H1 (cell line): ENCODE measurements at regions not wholly inside any gene's neighbourhood (a gene's known extent, or its start where the extent isn't known, plus 50 kb on each side); places are given as distances from the start of the nearest gene placed in this dataset.

Source experiments
- CTCF ChIA-PET: fragments of 300-600 bp; sonication (Branson Sonifier 250); formaldehyde crosslinking; loops from one replicate; lab custom pipeline; 2021; ENCODE audit not compliant: partially characterized antibody; lab: Charles Lee
- POLR2A ChIA-PET: fragments of 300-600 bp; sonication (Branson Sonifier 250); formaldehyde crosslinking; loops from one replicate; lab custom pipeline; 2021; ENCODE audit warnings: inconsistent platforms; ENCODE audit not compliant: partially characterized antibody; lab: Charles Lee
- DNase-seq, 2 experiments: peaks; one replicate each; pipeline versions ENCODE4 v3.0.0 to v3.0.0-alpha.2; 2010 to 2022; ENCODE audit warnings: low spot score in 2 of 2, low read depth in 1 of 2, mixed read lengths in 1 of 2
- FAIRE-seq: peaks from 2 replicates; lab custom pipeline; 2011; peaks lifted over from hg19 to GRCh38; lab: Jason Lieb, UNC
- H2AFZ ChIP-seq: 2 replicates; pipeline ENCODE4 v1.8.1; 2012; ENCODE audit warnings: low read length, inconsistent platforms
- H2AK5ac ChIP-seq: 2 replicates; pipeline ENCODE4 v1.6.1; 2013; ENCODE audit warnings: low read depth, low read length
- H2BK120ac ChIP-seq: replicated peaks from 2 replicates; pipeline ENCODE3; 2013; ENCODE audit warnings: low read depth, low read length, inconsistent platforms
- H2BK12ac ChIP-seq: 2 replicates; pipeline ENCODE4 v1.6.1; 2013; ENCODE audit warnings: low read depth, low read length
- H2BK15ac ChIP-seq: 2 replicates; pipeline ENCODE4 v1.6.1; 2013; ENCODE audit warnings: low read length
- H2BK20ac ChIP-seq: 2 replicates; pipeline ENCODE4 v1.6.1; 2013; ENCODE audit warnings: low read length
- H2BK5ac ChIP-seq: 2 replicates; pipeline ENCODE4 v1.6.1; 2013; ENCODE audit warnings: low read depth, low read length
- H3K14ac ChIP-seq: 2 replicates; pipeline ENCODE4 v1.6.1; 2013; ENCODE audit warnings: inconsistent platforms; ENCODE audit not compliant: insufficient read length
- H3K18ac ChIP-seq: 2 replicates; pipeline ENCODE4 v1.6.1; 2013; ENCODE audit warnings: low read length; ENCODE audit errors: extremely low read depth
- H3K23ac ChIP-seq: 2 replicates; pipeline ENCODE4 v1.6.1; 2013; ENCODE audit warnings: inconsistent platforms; ENCODE audit not compliant: insufficient read length
- H3K23me2 ChIP-seq: 2 replicates; pipeline ENCODE4 v1.6.1; 2013; ENCODE audit warnings: low read depth, low read length
- H3K27ac ChIP-seq: 2 replicates; pipeline ENCODE4 v1.6.1; 2011; ENCODE audit warnings: low read depth, low read length, inconsistent platforms
- H3K27me3 ChIP-seq, 4 experiments: replicated peaks in 1 of 4; 1 replicate in 1 of 4; 2 replicates in 3 of 4; pipeline versions ENCODE4 v1.6.1 to v1.8.1; 2011 to 2013; ENCODE audit warnings: low read length in 3 of 4, mild to moderate bottlenecking in 3 of 4, inconsistent platforms in 2 of 4, mixed read lengths in 2 of 4, moderate library complexity in 1 of 4; ENCODE audit not compliant: control insufficient read depth in 3 of 4, insufficient read depth in 3 of 4; ENCODE audit errors: extremely low read depth in 1 of 4
- H3K36me3 ChIP-seq, 4 experiments: 2 replicates each; pipeline versions ENCODE4 v1.6.1 to v1.8.1; 2011 to 2013; ENCODE audit warnings: mild to moderate bottlenecking in 4 of 4, low read length in 3 of 4, moderate library complexity in 2 of 4, control low read depth in 1 of 4, inconsistent platforms in 1 of 4; ENCODE audit not compliant: insufficient read depth in 4 of 4, control insufficient read depth in 2 of 4
- H3K4ac ChIP-seq: replicated peaks from 2 replicates; pipeline ENCODE3; 2013; ENCODE audit warnings: low read length, low read depth, mixed read lengths, inconsistent platforms; ENCODE audit not compliant: insufficient read length
- H3K4me1 ChIP-seq, 4 experiments: replicated peaks in 1 of 4; 1 replicate in 1 of 4; 2 replicates in 3 of 4; pipeline versions ENCODE4 v1.6.1 to v1.8.1; 2011 to 2013; ENCODE audit warnings: low read length in 3 of 4, inconsistent platforms in 2 of 4, mixed read lengths in 1 of 4; ENCODE audit not compliant: insufficient read depth in 4 of 4, control insufficient read depth in 3 of 4
- H3K4me2 ChIP-seq, 2 experiments: 2 replicates each; pipeline versions ENCODE4 v1.6.1 to v1.8.1; 2011 to 2013; ENCODE audit warnings: low read depth in 2 of 2, low read length in 2 of 2, control low read depth in 1 of 2, inconsistent platforms in 1 of 2, mild to moderate bottlenecking in 1 of 2; ENCODE audit not compliant: insufficient read depth in 1 of 2
- H3K4me3 ChIP-seq, 4 experiments: fragments of 200-600, 300-600 bp in 1 of 4; sonication (generic), shearing (Covaris generic), sonication (Bioruptor Twin) in 1 of 4; 2 replicates each; pipeline versions ENCODE4 v1.5.1 to v1.8.1; 2011 to 2016; ENCODE audit warnings: low read length in 4 of 4, low read depth in 3 of 4, control low read depth in 2 of 4, inconsistent platforms in 2 of 4, mild to moderate bottlenecking in 2 of 4, mixed read lengths in 1 of 4, moderate library complexity in 1 of 4; ENCODE audit not compliant: insufficient read depth in 2 of 4; ENCODE audit errors: extremely low read depth in 1 of 4
- H3K56ac ChIP-seq: replicated peaks from 2 replicates; pipeline ENCODE3; 2013; ENCODE audit warnings: low read depth, mild to moderate bottlenecking, mixed read lengths, low read length, inconsistent platforms; ENCODE audit not compliant: insufficient read length
- H3K79me1 ChIP-seq: 2 replicates; pipeline ENCODE4 v1.6.1; 2013; ENCODE audit warnings: low read depth, low read length, control low read depth
- H3K79me2 ChIP-seq, 2 experiments: 2 replicates each; pipeline versions ENCODE4 v1.6.1 to v1.8.1; 2012 to 2013; ENCODE audit warnings: low read length in 2 of 2, mild to moderate bottlenecking in 2 of 2, inconsistent platforms in 1 of 2; ENCODE audit not compliant: insufficient read depth in 2 of 2, control insufficient read depth in 1 of 2
- H3K9ac ChIP-seq, 4 experiments: replicated peaks in 1 of 4; 1 replicate in 1 of 4; 2 replicates in 3 of 4; pipeline versions ENCODE4 v1.6.1 to v1.8.1; 2011 to 2013; ENCODE audit warnings: low read depth in 3 of 4, low read length in 3 of 4, control low read depth in 2 of 4, mild to moderate bottlenecking in 2 of 4, moderate library complexity in 2 of 4, inconsistent platforms in 1 of 4; ENCODE audit errors: extremely low read depth in 1 of 4
- H3K9me3 ChIP-seq, 2 experiments: 2 replicates each; pipeline versions ENCODE4 v1.6.1 to v1.8.1; 2012 to 2013; ENCODE audit warnings: mild to moderate bottlenecking in 2 of 2, moderate library complexity in 2 of 2, control low read depth in 1 of 2, inconsistent platforms in 1 of 2, low read depth in 1 of 2, low read length in 1 of 2, mixed read lengths in 1 of 2; ENCODE audit not compliant: insufficient read depth in 2 of 2
- H4K20me1 ChIP-seq, 2 experiments: replicated peaks in 1 of 2; 2 replicates each; pipeline versions ENCODE3 to v1.8.1; 2011 to 2013; ENCODE audit warnings: inconsistent platforms in 2 of 2, low read length in 2 of 2, mild to moderate bottlenecking in 1 of 2; ENCODE audit not compliant: insufficient read depth in 2 of 2, control insufficient read depth in 1 of 2
- H4K5ac ChIP-seq: 2 replicates; pipeline ENCODE4 v1.6.1; 2013; ENCODE audit warnings: low read length, low read depth, mixed read lengths, inconsistent platforms; ENCODE audit not compliant: insufficient read length
- H4K8ac ChIP-seq: 2 replicates; pipeline ENCODE4 v1.8.0; 2013; ENCODE audit warnings: mild to moderate bottlenecking, moderate library complexity, low read length, inconsistent platforms; ENCODE audit not compliant: insufficient read depth; ENCODE audit errors: extremely low read depth
- H4K91ac ChIP-seq: replicated peaks from 2 replicates; pipeline ENCODE3; 2013; ENCODE audit warnings: low read length, mixed read lengths, inconsistent platforms; ENCODE audit not compliant: insufficient read length
- BACH1 ChIP-seq: IDR thresholded peaks from 2 replicates; pipeline ENCODE4 v1.6.1; 2012; ENCODE audit warnings: low read length, improper control_type of control experiment
- BRCA1 ChIP-seq: IDR thresholded peaks from 2 replicates; pipeline ENCODE4 v1.6.1; 2012; ENCODE audit warnings: low read depth, low read length, improper control_type of control experiment
- CHD1 ChIP-seq: IDR thresholded peaks from 2 replicates; pipeline ENCODE4 v1.6.1; 2012; ENCODE audit warnings: low read depth, low read length, improper control_type of control experiment
- CHD2 ChIP-seq: IDR thresholded peaks from 2 replicates; pipeline ENCODE4 v1.6.1; 2012; ENCODE audit warnings: low read length, improper control_type of control experiment
- E2F6 ChIP-seq: IDR thresholded peaks from 2 replicates; pipeline ENCODE4 v1.6.1; 2012; ENCODE audit warnings: inconsistent platforms
- EZH2 ChIP-seq: fragments of 200-600 bp; sonication (generic); IDR thresholded peaks from 2 replicates; pipeline ENCODE4 v1.7.1; 2012; ENCODE audit warnings: low read depth, mild to moderate bottlenecking, moderate library complexity, low read length, inconsistent platforms; ENCODE audit not compliant: severe bottlenecking
- GABPA ChIP-seq: IDR thresholded peaks from 2 replicates; pipeline ENCODE4 v1.6.1; 2011; ENCODE audit warnings: mild to moderate bottlenecking, low read length, moderate library complexity, borderline replicate concordance; ENCODE audit not compliant: insufficient read depth
- KDM1A ChIP-seq: fragments of 200-600, 300-600 bp; sonication (generic); IDR thresholded peaks from 2 replicates; pipeline ENCODE4 v1.7.1; 2016; ENCODE audit warnings: mild to moderate bottlenecking, low read length, borderline replicate concordance
- MAFK ChIP-seq: IDR thresholded peaks from 2 replicates; pipeline ENCODE4 v1.6.1; 2012; ENCODE audit warnings: low read depth, mild to moderate bottlenecking, improper control_type of control experiment, low read length
- POLR2A ChIP-seq, 2 experiments: IDR thresholded peaks; 1 replicate in 1 of 2; 2 replicates in 1 of 2; pipeline ENCODE4 v1.6.1; 2011; ENCODE audit warnings: low read depth in 2 of 2, low read length in 2 of 2, mild to moderate bottlenecking in 2 of 2; ENCODE audit errors: control extremely low read depth in 1 of 2
- POLR2AphosphoS5 ChIP-seq: IDR thresholded peaks from 2 replicates; pipeline ENCODE4 v1.6.1; 2011; ENCODE audit warnings: low read depth, low read length
- SRF ChIP-seq: IDR thresholded peaks from 2 replicates; pipeline ENCODE4 v1.6.1; 2011; ENCODE audit warnings: mild to moderate bottlenecking, low read depth, low read length, moderate library complexity
- SUZ12 ChIP-seq: fragments of 200-600 bp; sonication (generic); IDR thresholded peaks from 2 replicates; pipeline ENCODE4 v1.6.1; 2012; ENCODE audit warnings: mild to moderate bottlenecking, inconsistent platforms, low read length, moderate library complexity, mixed read lengths
- USF2 ChIP-seq: IDR thresholded peaks from 2 replicates; pipeline ENCODE4 v1.6.1; 2011; ENCODE audit warnings: low read length, improper control_type of control experiment
- whole genome bisulfite sequencing, 2 experiments: shearing (Covaris generic) in 1 of 2; methylation state at CpG; one replicate each; pipeline versions ENCODE4 v1.1.6 to v1.1.7; 2013 to 2015; ENCODE audit warnings: low lambda C conversion rate in 2 of 2, mixed read lengths in 2 of 2, inconsistent platforms in 1 of 2, low coverage in 1 of 2, missing lambda C conversion rate in 1 of 2; ENCODE audit not compliant: insufficient replicate concordance in 2 of 2, insufficient coverage in 1 of 2, insufficient read length in 1 of 2; ENCODE audit errors: extremely low coverage in 1 of 2, missing lambda C conversion rate in 1 of 2; 5-methylcytosine and 5-hydroxymethylcytosine counted together

GRCh38 chr10:129046065-129046681 lies 420.9 kb upstream of the MGMT start:
- Histone ChIP-seq H3K4ac (no peak overlapping the region), H3K4me1 (no peaks in the 10 kb centered on the region), H3K4me2 (no peak overlapping the region), H3K27me3 (no peaks in the 10 kb centered on the region), H3K56ac (no peak overlapping the region), H2BK12ac (no peak overlapping the region), H3K23ac (no peak overlapping the region), H2AFZ (no peak overlapping the region), H3K23me2 (no peaks in the 10 kb centered on the region), H4K8ac (no peak overlapping the region), H3K18ac (no peak overlapping the region), H2BK15ac (no peak overlapping the region), H3K9ac (no peak overlapping the region), H3K79me2 (no peaks in the 10 kb centered on the region), H4K5ac (no peak overlapping the region), H2BK120ac (no peak overlapping the region), H3K14ac (no peak overlapping the region), H4K91ac (no peak overlapping the region), H3K4me3 (no peak overlapping the region), H3K9me3 (no peaks in the 10 kb centered on the region), H3K79me1 (no peaks in the 10 kb centered on the region), H2BK20ac (no peak overlapping the region), H2BK5ac (no peak overlapping the region), H3K27ac (no peak overlapping the region), H4K20me1 (no peaks in the 10 kb centered on the region), H3K36me3 (no peaks in the 10 kb centered on the region), H2AK5ac (no peak overlapping the region)
- CTCF ChIA-PET = no interaction called here
- TF ChIP-seq POLR2AphosphoS5 (no peak), BACH1 (no peak), EZH2 (no peak), POLR2A (IDR thresholded peaks at IDR 0.05; ENCODE audit: control extremely low read depth in 1 of 2, low read depth in 2 of 2, low read length in 2 of 2) (no peak), CHD1 (no peak), USF2 (no peak), SUZ12 (no peak), GABPA (no peak), SRF (no peak), MAFK (no peak), CHD2 (no peak), KDM1A (no peak), BRCA1 (no peak), E2F6 (no peak)
- WGBS, 2 experiments = 96% methylated on average over 28 of the region's 28 CpGs; no CpG with 5 or more reads in 1 of the 2 experiments
- no peak for FAIRE-seq
- POLR2A ChIA-PET = no interaction called here
- no peak for DNase-seq
